ENCODE measurements at regions not wholly inside any gene's neighbourhood (a gene's known extent, or its start where the extent isn't known, plus 50 kb on each side); places are given as distances from the start of the nearest gene placed in this dataset.

DNA sequence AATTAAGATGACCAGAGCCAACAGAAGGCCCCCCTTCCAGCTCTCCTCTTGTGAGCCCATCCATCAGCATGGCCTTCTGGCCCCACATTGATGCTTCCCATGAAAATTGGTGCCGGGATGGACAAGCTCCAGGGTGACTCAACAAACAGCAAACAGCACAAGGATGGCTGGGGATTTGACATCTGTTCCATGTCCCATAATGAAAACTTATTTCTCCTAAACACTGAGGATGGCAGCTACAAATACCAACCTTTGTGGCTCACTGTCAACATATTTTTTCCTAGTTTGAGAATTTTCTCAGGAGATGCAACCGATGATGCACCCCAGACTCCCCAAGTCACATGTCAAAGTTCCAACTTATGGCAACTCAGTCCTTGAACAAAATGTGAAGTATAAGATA, 169.6 kb upstream of the SIX2 start:
- DNase-seq (ENCODE audit: low read depth in 2 of 2), result no peak

DNA sequence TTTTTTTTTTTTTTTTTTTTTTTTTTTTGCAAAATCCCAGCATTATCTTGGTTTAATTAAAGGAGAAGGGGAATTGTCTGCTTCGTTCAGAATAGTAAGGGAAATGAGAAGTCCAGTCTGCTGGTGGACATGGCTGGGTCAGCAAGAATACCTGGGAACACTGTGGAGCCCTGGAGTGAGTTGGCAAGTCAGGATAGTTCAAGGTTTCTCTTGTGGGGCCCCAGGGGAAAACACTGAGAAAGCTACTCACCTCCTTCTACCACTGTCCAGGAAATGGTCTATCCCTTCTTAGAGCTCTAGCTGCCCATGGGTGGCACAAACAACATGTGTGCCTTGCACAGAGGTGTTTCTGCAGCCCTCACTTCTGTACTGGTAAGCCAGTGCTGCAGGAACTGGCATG, 169.1 kb upstream of the SIX2 start:
- DNase-seq (ENCODE audit: low read depth in 2 of 2), result no peak

DNA sequence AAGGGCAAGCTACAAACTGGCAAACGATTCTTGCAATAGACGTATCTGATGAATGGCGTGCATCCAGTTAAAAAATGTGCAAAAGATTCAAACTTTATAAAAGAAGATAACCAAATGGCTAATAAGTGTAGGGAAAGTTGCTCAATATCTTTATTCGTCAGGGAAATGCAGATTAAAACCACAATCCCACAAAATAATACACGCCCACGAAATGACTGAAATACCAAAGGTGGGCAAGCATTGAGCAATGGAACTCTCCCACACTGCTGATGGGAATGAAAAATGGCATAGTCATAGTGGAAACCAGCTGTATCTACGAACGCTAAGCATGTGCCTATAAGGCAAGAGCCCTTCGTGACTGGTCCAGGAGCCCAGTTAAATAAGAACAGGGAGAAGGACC, 168.6 kb upstream of the SIX2 start:
- DNase-seq (ENCODE audit: low read depth in 2 of 2), result no peak

DNA sequence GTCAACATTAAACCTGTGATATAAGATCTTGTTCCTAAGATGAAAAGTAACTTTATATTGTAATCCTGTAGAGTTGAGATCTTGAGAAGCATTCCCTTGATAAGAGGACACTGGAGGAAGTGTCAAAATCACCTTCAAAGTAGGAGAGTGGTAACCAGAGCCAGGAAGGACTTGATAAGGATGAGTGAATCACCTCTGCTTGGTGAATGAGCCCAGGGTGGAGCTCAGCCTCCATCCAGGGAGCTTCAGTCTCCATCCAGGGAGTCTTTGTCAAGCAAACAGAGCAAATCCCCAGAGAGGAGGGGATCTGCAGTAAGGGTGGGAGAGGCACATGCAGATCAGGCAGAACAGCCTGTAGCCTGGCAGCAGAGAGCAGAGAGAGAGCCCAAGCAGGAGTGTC, 167.1 kb upstream of the SIX2 start:
- no peak for DNase-seq (ENCODE audit: low read depth in 2 of 2)

DNA sequence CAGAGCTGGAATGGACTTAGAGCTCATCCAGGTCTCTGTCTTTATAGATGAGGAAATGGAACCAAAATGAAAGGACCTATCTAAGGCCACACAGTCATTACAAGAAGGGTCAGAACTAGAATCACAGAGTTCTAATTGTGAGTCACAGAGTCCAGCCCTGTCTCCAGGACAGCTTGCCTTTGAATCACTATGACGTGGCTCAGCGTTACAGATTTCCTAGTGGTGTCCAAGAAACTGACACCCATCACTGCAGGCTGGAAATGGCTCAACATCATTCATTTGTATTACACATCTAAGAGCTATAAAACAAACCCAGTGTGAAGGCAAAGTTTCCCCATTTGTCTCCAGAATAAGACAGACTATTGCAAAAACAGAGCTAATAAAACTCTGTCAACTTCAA, 164.3 kb upstream of the SIX2 start:
- DNase-seq (ENCODE audit: low read depth in 2 of 2), result no peak

DNA sequence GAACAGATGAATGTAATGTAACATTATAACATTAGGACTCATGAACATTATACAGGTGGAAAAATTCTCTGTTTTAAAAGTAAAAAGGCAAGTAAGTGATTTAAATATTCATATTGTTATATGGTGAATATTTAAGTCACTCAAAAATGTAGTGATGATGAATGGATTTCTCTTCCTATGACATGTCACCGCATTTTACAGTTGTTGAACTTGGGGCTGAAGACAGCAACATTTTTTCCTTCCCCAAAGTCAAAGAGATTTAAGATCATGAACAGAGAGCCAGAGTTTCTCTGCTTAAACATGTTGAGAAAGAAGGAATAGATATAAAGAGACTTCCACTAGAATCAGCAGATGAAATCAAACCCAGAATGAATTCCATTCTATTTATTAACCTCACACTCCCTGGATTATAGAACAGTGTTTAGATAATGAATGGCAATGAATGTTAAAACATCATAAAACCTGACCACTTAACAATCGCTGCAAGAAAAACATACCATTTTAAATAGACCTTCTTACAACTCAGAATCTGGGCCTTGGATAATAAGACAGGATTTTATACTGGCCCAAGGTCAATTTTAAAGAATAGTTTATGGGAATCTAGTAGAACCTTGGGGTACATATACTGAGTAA, 163.6 kb upstream of the SIX2 start:
- DNase-seq (ENCODE audit: low read depth in 2 of 2), result no peak

DNA sequence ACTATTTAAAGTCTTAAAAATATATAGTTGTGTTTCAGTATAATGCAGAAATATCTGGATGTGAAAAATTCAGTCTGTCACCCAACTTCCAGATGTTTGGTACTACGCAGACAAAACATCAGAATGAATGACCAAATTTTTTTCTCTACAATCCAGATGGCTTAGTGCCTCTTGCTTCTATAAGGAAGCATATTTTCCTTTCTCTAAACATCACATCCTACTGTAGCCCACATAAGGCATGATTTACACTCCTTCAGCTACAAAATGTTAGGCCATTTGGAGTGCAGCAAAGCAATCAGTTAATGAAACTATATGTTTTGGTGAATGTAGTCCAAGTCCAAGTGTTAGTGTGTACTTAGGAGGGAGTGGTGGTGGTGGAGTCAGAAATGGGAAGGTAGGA, 162.9 kb upstream of the SIX2 start:
- no peak for DNase-seq (ENCODE audit: low read depth in 2 of 2)

DNA sequence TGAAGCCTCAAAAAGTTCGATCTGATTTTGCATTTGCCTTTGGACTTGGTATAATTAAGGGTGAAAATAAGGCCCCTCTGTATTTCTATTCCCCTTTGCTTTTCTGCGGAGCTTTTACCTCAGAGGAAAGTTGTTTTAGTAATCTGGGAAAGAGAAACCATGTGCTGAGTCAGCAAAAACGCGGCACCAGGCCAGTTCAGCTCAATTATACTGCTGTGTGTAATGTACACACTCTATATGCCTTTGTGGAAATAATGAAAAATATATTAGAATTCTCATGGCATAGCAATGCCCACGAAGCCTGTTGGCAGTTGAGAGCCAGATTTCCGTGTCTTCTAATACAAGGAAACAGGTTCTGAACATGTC, 161.9 kb upstream of the SIX2 start:
- no peak for DNase-seq (ENCODE audit: low read depth in 2 of 2)

DNA sequence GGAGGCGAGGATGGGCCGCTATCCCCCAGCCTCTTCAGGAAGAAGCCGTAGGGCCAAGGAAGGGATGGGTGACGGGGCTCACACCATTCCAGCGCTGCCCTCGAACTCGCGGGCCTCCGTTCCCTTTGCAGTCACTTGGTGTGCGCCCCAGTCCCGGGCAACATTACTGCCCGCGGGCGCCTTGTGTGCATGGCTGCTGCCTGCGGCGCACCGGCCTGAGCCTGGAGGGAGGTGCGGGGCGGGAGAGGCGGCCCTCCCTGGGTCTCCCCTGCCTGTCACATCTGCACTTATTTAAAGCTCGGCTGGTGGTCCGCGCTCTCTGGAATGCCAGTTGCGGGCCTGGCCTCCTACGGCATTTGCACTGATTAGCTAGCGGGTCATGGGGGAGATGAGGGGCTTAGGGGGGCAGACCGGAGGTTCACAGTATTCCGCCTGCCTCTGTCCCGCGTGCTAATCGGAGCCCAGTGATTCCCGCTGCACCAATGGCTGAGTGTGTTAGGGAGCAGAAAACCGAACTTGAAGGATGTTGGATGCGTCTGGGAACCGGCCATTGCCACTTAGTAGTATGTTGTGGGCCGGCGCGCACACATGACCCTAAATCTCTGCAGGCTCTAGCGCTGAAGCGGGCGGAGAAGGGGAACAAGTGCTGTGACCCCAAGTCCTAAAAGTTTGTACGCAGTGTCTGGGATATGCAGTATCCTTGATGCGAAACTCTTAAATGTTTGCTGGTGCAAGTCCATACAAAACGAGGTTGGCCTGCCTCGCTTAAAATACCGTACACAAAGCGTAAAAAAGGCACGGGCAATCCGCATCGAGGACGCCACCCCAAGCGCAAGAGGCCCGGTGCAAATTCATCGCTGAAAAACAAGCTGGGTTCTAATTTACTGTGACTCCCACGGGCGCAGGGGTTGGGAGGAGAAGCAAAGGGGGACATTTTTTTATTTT, 161.2 kb upstream of the SIX2 start:
- DNase-seq (ENCODE audit: low read depth in 2 of 2), result no peak

DNA sequence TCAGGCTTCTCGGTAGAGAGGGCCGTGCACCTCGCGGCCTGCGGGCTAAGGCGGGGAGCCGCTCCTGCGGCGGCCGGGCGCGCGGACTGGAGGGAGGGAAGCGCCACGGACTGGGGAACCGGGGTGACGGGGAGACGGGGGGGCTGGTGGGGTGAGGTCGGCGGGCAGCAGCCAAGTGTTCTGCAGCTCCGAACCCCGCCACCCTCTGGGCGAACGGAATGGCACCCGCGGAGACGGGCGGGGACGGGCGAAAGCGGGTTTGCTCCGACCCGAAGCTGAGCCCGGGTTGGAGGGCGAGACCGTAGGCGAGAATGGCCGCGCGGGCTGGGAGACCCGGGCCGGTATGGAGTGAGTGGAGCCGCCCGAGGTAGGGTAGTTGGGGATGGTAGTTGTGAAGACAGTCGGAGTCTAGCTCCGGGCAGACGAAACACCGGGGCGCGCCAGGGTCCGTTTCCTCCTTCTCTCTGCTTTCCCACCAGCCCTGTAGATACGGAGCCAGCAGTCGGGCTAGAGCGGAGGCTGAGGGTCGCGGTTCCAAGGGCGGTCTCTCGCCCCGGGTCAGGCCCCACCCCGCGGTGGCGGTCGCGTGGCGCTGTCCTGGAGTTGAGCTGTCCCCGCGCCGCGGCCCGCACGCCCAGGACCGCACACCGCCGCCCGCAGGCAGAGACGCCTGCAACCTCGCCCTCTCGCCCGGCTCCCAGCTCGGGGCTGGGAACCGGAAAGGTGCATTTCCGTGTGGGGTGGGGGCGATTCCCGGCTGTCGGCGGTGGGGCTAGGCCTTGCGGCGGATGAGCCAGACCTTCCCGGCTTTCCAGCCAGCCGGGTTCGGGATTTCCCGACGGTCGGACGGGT, 160.3 kb upstream of the SIX2 start:
- DNase-seq (ENCODE audit: low read depth in 2 of 2), result no peak

DNA sequence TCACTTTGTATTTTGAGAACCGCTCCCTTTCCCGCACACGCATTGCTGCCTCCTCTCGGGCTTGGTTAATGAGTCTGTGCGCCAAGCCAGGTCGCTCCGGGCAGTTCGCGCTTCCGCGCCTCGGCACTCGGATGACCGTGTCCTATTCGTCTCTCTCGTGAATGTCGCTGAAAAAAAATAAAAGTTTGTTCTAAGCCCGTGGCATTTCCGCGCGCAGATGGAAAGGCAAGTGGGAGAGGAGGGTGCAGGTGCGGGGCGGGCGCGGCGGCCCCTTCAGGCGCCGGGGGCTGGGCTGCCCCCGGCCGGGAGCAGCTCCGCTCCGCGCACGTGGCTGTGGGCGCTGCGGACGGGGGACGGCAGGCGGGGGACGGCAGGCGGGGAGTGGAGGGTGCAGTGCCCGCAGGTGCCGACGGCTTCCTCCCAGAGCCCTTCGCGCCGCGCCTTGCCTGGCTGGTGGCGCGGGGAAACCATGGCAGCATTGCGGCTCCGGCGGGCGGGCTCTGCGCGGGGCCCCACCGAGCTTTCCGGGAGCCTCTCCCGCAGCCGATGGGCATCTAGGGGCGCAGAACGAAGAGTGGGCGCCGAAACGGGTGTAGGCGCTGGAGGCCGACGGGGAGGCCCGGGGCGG, 159.6 kb upstream of the SIX2 start:
- no peak for DNase-seq (ENCODE audit: low read depth in 2 of 2)

DNA sequence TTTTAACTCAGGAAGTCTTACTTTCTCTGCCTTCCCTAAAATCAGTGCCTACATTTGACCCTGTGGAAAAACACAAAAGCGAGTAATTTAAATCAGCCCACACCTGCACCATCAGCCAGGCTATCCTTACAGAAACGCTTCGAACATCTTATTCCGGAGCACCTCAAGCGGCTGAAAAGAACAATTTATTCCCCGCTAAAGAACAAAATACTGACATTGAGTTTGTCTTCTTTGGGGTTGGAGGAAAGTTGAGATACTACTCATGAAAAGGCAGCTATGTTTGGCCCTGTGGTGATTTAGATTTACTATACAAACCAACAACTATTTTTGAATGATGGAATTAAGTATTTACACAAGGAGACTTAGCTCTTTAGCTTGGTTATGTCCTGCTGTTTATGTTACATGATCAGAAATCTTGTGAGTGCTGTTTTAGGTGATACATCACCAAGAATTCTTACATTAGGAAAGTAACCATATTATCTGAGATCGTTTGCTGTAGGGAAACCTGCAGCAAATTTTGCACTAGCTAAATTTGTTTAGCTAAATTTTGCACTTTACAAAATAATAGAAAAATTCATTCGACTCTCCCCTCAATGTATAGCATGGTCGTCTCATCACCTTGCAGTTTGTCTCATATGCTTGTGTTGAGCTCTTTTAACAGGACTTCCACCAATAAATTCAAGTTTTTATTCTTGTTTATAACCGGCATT, 158.8 kb upstream of the SIX2 start:
- DNase-seq (ENCODE audit: low read depth in 2 of 2), result no peak

DNA sequence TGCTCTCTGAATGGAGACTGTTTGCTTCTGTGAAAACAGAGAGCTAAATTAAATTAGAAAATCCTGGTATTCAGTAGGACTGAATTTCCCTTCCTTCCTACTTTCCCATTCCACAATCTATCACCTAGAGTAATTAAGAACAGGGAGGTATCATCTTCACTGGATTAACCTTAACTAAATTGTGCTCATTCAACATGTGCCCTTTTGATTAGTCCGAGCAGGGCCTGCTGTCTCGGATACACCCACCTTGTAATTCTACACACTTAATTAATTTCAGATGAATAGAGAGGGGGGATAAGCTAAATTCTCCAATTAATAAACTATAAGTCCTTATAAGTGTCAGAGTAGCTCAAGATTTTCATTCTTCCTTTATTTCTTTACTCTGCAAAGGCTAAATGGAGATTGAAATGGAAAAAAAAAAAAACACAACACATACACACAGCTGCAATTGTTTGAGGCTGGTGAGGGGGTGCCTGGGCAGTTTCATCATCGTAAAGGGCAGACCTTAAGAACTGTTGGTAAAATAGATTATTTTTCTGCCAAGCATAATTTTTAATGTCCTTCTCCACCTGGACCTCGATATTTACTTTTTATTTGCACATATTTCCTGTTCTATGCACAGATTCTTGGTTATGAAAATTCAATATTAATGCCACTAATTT, 157.1 kb upstream of the SIX2 start:
- DNase-seq (ENCODE audit: low read depth in 2 of 2), result no peak

DNA sequence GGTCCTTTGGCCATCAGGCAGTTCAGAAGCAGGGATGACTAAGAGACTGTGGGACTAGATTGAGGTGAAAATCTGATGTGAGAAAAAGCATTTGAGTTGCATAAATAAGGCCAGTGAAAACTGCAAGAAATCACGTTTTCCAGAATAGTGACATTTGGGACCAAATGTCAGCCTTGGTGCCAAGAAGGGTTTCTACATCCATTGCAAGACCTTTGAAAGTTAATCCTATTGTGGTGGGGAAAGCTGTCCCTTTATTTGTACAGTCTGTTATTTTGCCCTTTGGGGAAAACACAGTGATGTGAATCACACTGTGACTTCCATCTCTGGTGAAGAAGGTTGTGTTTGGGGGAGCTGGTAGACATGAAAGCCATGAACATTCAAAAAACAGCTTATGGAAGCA, 153.5 kb upstream of the SIX2 start:
- DNase-seq (ENCODE audit: low read depth in 2 of 2), result no peak

DNA sequence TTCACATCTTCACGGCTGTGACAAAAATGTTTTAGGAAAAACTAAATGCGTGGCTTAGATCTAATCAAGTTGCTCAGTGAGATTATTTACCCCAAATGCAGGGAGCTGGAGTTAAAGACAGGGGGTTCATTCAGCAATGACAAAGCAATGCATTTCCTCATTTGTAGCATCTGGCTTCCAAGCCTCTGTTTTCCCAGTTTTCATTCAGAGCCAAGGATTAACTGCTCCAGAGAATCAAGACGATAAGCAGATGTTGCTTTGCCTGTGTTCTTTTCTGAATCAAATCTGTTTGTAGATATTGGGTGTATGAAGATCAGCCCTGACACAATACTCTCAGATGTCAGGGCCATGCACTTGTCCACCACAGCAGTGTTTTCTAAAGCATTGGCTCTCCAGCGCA, 147.4 kb upstream of the SIX2 start:
- no peak for DNase-seq (ENCODE audit: low read depth in 2 of 2)

DNA sequence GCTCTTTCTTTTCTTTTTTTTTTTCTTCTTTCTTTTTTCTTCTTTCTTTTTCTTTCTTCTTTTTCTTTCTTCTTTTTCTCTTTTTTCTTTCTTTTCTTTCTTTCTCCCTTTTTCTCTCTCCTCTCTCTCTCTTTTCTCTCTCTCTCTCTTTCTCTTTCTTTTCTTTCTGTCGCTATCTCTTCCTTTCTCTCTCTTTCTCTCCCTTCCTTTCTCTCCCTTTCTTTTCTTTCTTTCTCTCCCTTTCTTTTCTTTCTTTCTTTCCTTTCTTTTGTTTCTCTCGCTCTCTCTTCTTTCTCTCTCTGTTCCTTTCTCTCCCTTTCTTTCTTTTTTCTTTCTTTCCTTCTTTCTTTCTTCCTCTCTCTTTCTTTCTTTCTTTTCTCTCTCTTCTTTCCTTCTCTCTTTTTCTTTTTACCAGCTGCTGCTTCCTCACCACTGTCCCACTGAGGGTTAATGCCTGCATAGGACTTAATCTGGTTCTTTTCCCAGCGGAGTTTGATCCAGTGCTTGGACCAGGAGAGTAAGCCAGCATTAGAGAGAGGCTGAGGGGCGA, 145.4 kb upstream of the SIX2 start:
- no peak for DNase-seq (ENCODE audit: low read depth in 2 of 2)

DNA sequence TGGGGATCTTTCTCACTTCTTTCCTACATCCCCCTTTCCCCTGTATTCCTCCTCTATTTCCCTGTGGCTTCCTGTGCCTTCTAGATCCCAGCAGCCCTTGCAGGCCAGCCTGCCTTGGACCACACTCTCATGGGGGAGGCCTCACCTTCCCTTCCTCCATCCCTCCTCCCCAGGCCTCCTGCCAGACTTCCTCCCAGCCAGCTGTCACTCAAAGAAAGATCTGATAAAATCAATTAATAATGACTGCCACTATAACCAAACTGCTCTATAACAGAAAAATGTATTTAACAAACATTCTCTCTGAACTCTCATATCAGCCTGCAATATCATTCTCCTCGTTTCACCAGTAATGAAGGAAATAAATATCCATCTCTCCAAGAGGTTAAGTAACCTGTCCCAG, 144.9 kb upstream of the SIX2 start:
- DNase-seq (ENCODE audit: low read depth in 2 of 2), result no peak

DNA sequence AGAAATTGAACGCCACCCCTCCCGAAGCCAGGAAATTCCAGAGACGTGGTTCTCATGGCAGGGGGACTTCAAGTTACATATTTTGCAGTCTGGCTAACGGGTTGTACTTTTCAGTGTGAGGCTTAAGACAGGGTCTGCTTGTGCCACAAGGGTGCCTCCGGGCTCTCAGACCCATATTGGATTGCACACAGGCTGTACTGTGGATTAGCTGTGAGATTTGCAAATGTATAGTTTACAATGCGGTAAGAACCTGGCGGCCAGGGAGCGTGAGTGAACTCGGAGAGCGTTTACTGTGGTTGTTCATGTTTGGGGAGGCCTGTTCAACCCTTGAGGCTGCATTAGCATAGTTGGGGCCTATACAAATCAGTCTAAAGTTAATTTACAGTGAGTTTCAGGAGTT, 143.9 kb upstream of the SIX2 start:
- DNase-seq (ENCODE audit: low read depth in 2 of 2), result no peak

DNA sequence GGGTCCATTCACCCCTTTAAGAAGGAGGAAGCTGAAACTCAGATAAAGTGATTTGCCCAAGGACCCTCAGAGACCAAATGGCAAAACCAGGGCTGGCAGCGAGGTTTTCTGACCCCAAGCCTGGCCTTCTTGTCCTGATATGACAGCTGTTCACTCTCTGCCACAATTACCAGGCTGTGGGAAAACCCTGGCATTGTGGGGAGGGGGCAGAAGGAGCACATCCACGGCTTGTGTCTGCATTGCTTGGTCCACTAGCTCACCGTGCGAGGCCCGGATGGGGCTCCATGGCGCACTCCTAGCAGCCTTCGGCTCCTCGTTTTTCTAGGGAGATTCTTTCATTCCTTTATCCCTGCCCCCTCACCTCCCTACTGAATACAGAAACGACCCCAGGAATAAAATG, 143.4 kb upstream of the SIX2 start:
- DNase-seq (ENCODE audit: low read depth in 2 of 2), result no peak

DNA sequence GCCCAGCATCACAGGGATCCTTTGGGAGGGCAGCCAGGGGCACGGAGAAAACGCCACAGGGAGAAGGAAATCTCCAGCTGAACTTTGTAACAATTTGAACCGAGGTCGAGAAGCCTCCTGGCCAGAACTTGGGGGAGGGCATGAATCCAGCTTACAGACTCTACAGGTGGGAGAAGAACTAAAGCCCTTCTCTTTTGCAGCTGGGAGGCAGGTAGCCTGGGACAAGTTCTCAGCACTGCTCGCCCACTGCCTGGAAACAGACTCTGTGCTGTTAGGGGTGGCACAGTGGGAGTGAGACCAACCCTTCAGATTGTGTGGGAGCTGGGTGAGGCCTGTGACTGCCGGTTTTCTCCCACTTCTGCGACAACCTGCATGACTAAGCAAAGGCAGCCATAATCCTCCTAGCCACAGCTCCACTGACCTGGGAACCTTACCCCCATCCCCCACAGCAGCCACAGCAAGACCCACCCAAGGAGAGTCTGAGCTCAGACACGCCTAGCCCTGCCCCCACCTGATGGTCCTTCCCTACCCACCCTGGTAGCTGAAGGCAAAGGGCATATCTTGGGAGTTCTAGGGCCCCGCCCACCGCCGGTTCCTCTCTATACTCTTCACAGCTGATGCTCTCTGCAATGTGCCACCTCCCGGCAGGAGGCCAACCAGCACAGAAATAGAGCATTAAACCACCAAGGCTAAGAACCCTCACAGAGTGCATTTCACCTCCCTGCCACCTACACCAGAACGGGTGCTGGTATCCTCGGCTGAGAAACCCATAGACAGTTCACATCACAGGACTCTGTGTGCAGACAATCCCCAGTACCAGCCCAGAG, 136.0 kb upstream of the SIX2 start:
- DNase-seq (ENCODE audit: low read depth in 2 of 2), result no peak
